Testis (tissue), 2 donors: ENCODE measurements at regions not wholly inside any gene's neighbourhood (a gene's known extent, or its start where the extent isn't known, plus 50 kb on each side); places are given as distances from the start of the nearest gene placed in this dataset.

Experiments used
- POLR2A ChIP-seq: fragments of 450-650 bp; IDR thresholded peaks from one replicate; pipeline ENCODE4 v1.6.1; 2017; ENCODE audit warnings: antibody characterized with exemption, mild to moderate bottlenecking, moderate library complexity
- TF ChIP-seq, protein P1 (sequence below), 3 experiments: fragments of 450-650 bp in 2 of 3; fragments of 200-600 bp in 1 of 3; sonication (generic) in 1 of 3; IDR thresholded peaks; one replicate each; pipeline ENCODE4 v1.5.1; 2016 to 2019; ENCODE audit warnings: antibody characterized with exemption in 3 of 3, mild to moderate bottlenecking in 2 of 3, moderate library complexity in 1 of 3

DNA sequence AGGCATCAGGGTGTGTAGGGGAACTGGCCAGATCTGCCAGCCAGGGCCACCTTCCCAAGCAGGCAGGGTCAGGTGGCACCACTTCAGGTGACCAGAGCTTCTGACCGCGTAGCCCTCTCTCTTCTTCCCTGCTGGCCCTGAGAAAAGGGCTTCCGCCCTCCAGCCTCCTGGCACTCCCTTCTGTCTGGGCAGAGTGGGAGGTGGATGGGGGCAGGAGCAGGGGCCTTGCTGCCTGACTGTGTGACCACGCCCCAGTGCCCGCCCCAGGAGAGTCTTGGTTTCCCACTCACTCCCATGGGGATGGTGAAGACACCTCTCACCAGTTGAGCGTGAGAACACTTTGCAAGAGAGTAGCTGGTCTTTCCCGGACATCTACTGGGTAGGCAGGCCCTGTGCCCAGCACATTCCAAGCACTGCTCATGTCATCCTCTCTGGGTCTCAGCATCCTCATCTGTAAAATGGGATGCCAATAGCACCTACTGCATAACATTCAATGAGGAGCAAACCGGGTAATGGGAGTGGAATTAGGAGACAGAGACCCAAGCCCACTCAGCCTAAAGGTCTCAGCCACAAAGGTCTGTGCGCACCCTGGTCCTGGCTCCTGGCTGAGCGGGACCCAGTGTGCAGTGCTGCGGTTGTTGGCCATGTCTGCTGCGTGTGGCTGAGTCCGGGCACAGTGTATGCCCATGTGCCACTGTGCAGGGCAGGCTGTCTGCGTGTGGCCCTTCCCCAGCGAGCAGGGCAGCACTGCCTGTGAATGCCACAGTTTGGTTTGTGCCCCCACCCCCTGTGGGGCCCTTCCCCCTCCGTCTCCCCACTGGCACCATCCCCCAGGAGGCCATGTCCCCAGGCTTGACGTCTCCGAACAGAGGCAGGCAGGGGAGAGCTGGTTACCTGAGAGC is 179.1 kb upstream of the IER5L start:
- TF ChIP-seq, protein P1, sequence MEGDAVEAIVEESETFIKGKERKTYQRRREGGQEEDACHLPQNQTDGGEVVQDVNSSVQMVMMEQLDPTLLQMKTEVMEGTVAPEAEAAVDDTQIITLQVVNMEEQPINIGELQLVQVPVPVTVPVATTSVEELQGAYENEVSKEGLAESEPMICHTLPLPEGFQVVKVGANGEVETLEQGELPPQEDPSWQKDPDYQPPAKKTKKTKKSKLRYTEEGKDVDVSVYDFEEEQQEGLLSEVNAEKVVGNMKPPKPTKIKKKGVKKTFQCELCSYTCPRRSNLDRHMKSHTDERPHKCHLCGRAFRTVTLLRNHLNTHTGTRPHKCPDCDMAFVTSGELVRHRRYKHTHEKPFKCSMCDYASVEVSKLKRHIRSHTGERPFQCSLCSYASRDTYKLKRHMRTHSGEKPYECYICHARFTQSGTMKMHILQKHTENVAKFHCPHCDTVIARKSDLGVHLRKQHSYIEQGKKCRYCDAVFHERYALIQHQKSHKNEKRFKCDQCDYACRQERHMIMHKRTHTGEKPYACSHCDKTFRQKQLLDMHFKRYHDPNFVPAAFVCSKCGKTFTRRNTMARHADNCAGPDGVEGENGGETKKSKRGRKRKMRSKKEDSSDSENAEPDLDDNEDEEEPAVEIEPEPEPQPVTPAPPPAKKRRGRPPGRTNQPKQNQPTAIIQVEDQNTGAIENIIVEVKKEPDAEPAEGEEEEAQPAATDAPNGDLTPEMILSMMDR (IDR thresholded peaks at IDR 0.05), result no peak
- TF ChIP-seq POLR2A, result no peak
